HK-2 (cell line): ENCODE measurements at regions not wholly inside any gene's neighbourhood (a gene's known extent, or its start where the extent isn't known, plus 50 kb on each side); places are given as distances from the start of the nearest gene placed in this dataset.
"Not testable (repeated sequence)": the region's sequence is repeated elsewhere in the genome, so short reads cannot be mapped to it uniquely, and the experiment has no call there.

Experiments
- DNase-seq: peaks from one replicate; pipeline ENCODE4 v3.0.0-alpha.2; 2018; ENCODE audit not compliant: unreplicated experiment

GRCh38 chr1:224061436-224061835, 52.5 kb upstream of the FBXO28 start:
- no peak for DNase-seq

GRCh38 chr1:224059897-224060427, 53.9 kb upstream of the FBXO28 start:
- no peak for DNase-seq

- no peak for DNase-seq
Measured at GRCh38 chr1:224058303-224058702, 55.6 kb upstream of the FBXO28 start.

- DNase-seq = no peak
Measured at GRCh38 chr1:224057461-224058199, 56.3 kb upstream of the FBXO28 start.

- DNase-seq = no peak
Measured at GRCh38 chr1:224054611-224055010, 59.3 kb upstream of the FBXO28 start.

- DNase-seq = no peak
Measured at GRCh38 chr1:224054012-224054411, 59.9 kb upstream of the FBXO28 start.

- DNase-seq = no peak
Measured at GRCh38 chr1:224053456-224053855, 60.5 kb upstream of the FBXO28 start.

GRCh38 chr1:224052772-224053171, 61.1 kb upstream of the FBXO28 start:
- DNase-seq = no peak

- not testable (repeated sequence) for DNase-seq
Measured at GRCh38 chr1:224051782-224052181, 62.1 kb upstream of the FBXO28 start.

- DNase-seq = no peak
Measured at GRCh38 chr1:224051086-224051406, 62.9 kb upstream of the FBXO28 start.

- DNase-seq = no peak
Measured at GRCh38 chr1:224047538-224047937, 66.4 kb upstream of the FBXO28 start.

- no peak for DNase-seq
Measured at GRCh38 chr1:224045556-224045955, 68.4 kb upstream of the FBXO28 start.

GRCh38 chr1:224044420-224044819, 69.5 kb upstream of the FBXO28 start:
- no peak for DNase-seq

GRCh38 chr1:224042557-224043118, 71.3 kb upstream of the FBXO28 start:
- DNase-seq = no peak

- no peak for DNase-seq
Measured at GRCh38 chr1:224041032-224041431, 72.9 kb upstream of the FBXO28 start.

- DNase-seq = not testable (repeated sequence)
Measured at GRCh38 chr1:224040423-224040822, 73.5 kb upstream of the FBXO28 start.

- not testable (repeated sequence) for DNase-seq
Measured at GRCh38 chr1:224040006-224040405, 73.9 kb upstream of the FBXO28 start.

GRCh38 chr1:224038832-224039231, 75.1 kb upstream of the FBXO28 start:
- not testable (repeated sequence) for DNase-seq

GRCh38 chr1:224037362-224037761, 76.5 kb upstream of the FBXO28 start:
- DNase-seq = not testable (repeated sequence)

GRCh38 chr1:224032608-224033276, 81.2 kb upstream of the FBXO28 start:
- DNase-seq = not testable (repeated sequence)

GRCh38 chr1:224031986-224032385, 81.9 kb upstream of the FBXO28 start:
- DNase-seq = not testable (repeated sequence)

GRCh38 chr1:224030257-224030656, 83.7 kb upstream of the FBXO28 start:
- not testable (repeated sequence) for DNase-seq
